Vagina (tissue), 2 donors: ENCODE measurements at regions not wholly inside any gene's neighbourhood (a gene's known extent, or its start where the extent isn't known, plus 50 kb on each side); places are given as distances from the start of the nearest gene placed in this dataset.

Experiments
- DNase-seq, 2 donors: peaks; one replicate each; pipeline ENCODE4 v3.0.0-alpha.2; 2017; ENCODE audit errors: extremely low spot score in 2 of 2
- H3K27ac ChIP-seq: fragments of 200-600 bp; sonication (generic); one replicate; pipeline ENCODE4 v1.5.1; 2019
- H3K27me3 ChIP-seq: fragments of 200-600 bp; sonication (generic); one replicate; pipeline ENCODE4 v1.5.1; 2019
- H3K36me3 ChIP-seq, 2 donors: fragments of 200-600 bp; sonication (generic); one replicate each; pipeline ENCODE4 v1.5.1; 2017 to 2019
- H3K4me1 ChIP-seq: fragments of 200-600 bp; sonication (generic); one replicate; pipeline ENCODE4 v1.5.1; 2019
- H3K4me3 ChIP-seq, 2 donors: fragments of 200-600 bp; sonication (generic); 1 replicate in 1 of 2; 2 replicates in 1 of 2; pipeline ENCODE4 v1.5.1; 2016 to 2019
- H3K9me3 ChIP-seq: fragments of 200-600 bp; sonication (generic); one replicate; pipeline ENCODE4 v1.5.1; 2019
- POLR2A ChIP-seq, 2 donors: fragments of 450-650 bp; IDR thresholded peaks; one replicate each; pipeline ENCODE4 v1.6.1; 2017; ENCODE audit warnings: antibody characterized with exemption in 2 of 2, mild to moderate bottlenecking in 2 of 2, moderate library complexity in 2 of 2
- POLR2AphosphoS5 ChIP-seq, 2 donors: sonication (generic); formaldehyde crosslinking; IDR thresholded peaks; one replicate each; pipeline ENCODE4 v1.9.0; 2017; ENCODE audit warnings: antibody characterized with exemption in 2 of 2, mild to moderate bottlenecking in 2 of 2, low read depth in 1 of 2; ENCODE audit not compliant: insufficient read depth in 1 of 2
- intact Hi-C: fragments of 100-400 bp; cut with DNase I; formaldehyde crosslinking; loops from one replicate; pipeline ENCODE4 v1.15.1; 2023
- TF ChIP-seq, protein P1 (sequence below), 3 experiments: fragments of 450-650 bp in 2 of 3; fragments of 200-600 bp in 1 of 3; sonication (generic) in 1 of 3; IDR thresholded peaks; one replicate each; pipeline ENCODE4 v1.5.1; 2017 to 2019; ENCODE audit warnings: antibody characterized with exemption in 3 of 3, mild to moderate bottlenecking in 2 of 3, moderate library complexity in 2 of 3

DNA sequence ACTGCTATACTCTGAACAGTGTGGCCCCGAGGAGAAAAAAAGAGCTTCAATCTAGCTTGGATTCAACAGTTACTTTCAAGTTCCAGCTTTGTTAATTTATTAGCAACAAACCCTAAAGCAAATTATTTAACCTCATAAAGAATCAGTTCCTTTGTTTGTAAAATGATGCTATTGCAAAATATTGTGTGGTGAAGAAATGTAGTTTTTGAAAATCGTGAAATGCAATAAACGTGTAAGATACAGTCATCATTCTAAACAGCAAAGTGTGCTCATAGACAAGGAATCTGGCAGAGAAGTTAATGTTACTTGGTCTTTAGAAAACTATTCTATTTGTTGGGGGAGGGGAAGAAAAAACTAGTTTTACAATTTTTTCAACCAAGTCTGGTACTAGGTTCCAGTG lies 297.6 kb upstream of the ADGRL4 start:
- H3K36me3 ChIP-seq, result no peaks in the 10 kb centered on the region
- no peak overlapping the region for H3K27ac ChIP-seq
- no peaks in the 10 kb centered on the region for H3K27me3 ChIP-seq
- H3K4me1 ChIP-seq, result no peaks in the 10 kb centered on the region
- no peaks in the 10 kb centered on the region for H3K9me3 ChIP-seq
- TF ChIP-seq POLR2A (IDR thresholded peaks at IDR 0.05) (no peak), POLR2AphosphoS5 (IDR thresholded peaks at IDR 0.05; ENCODE audit: insufficient read depth in 1 of 2, low read depth in 1 of 2) (no peak)
- TF ChIP-seq, protein P1, sequence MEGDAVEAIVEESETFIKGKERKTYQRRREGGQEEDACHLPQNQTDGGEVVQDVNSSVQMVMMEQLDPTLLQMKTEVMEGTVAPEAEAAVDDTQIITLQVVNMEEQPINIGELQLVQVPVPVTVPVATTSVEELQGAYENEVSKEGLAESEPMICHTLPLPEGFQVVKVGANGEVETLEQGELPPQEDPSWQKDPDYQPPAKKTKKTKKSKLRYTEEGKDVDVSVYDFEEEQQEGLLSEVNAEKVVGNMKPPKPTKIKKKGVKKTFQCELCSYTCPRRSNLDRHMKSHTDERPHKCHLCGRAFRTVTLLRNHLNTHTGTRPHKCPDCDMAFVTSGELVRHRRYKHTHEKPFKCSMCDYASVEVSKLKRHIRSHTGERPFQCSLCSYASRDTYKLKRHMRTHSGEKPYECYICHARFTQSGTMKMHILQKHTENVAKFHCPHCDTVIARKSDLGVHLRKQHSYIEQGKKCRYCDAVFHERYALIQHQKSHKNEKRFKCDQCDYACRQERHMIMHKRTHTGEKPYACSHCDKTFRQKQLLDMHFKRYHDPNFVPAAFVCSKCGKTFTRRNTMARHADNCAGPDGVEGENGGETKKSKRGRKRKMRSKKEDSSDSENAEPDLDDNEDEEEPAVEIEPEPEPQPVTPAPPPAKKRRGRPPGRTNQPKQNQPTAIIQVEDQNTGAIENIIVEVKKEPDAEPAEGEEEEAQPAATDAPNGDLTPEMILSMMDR (IDR thresholded peaks at IDR 0.05), result no peak
- intact Hi-C loops, result no loop called here
- H3K4me3 ChIP-seq, result no peak overlapping the region
- DNase-seq, result no peak

DNA sequence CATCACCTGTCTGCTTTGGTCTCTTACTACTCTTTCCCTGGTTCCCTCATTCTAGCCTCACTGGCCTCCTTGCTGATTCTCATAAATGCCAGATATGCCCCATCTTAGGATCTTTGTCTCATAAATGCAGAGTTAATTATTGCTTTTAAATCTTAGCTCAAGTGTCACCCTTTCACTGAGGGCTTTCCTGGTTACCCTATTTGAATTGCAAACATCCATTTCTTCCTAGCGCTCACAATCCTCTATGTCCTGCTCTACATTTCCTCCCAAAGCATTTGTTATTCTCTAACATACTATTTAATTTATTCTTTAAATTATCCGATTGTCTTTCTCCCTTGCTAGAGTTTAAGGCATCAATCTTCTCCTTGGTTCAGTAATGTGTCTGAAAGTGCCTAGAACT lies 296.5 kb upstream of the ADGRL4 start:
- DNase-seq, result no peak

DNA sequence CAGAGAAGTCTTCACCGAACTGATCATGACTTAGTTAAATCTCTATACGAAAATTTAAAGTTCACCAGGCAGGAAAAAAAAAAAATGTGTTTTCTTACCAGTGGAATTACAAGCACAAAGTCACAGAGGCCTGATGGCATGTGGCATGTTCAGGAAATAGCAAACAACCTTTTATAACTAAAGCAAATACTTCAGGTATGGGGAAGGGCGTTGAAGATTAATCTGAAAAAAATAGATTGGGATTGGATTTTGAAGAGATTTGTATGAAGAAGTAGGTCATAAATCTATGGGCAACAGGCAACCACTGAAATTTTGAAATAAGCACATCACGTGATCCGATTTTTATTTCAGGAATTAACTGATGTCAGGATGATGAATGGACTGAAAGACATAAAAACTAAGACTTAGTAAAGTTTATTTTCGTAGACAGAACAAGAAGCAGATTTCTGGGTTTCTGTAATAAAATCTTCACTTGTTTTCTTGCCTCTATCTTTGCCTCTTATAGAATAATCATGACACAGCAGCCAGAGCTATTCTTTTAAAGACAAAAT lies 295.9 kb upstream of the ADGRL4 start:
- no peaks in the 10 kb centered on the region for H3K4me1 ChIP-seq
- no peaks in the 10 kb centered on the region for H3K27me3 ChIP-seq
- H3K36me3 ChIP-seq, result no peaks in the 10 kb centered on the region
- no peak for DNase-seq
- H3K9me3 ChIP-seq, result no peaks in the 10 kb centered on the region
- H3K4me3 ChIP-seq, result no peak overlapping the region
- TF ChIP-seq, protein P1 (IDR thresholded peaks at IDR 0.05), result no peak
- TF ChIP-seq POLR2A (IDR thresholded peaks at IDR 0.05), result no peak
- TF ChIP-seq POLR2AphosphoS5 (IDR thresholded peaks at IDR 0.05; ENCODE audit: insufficient read depth in 1 of 2, low read depth in 1 of 2), result no peak
- H3K27ac ChIP-seq, result no peak overlapping the region
- intact Hi-C loops, result no loop called here

More for the DNA sequence above, 296.5 kb upstream of the ADGRL4 start:
- H3K9me3 ChIP-seq, result no peaks in the 10 kb centered on the region
- intact Hi-C loops, result no loop called here
- no peaks in the 10 kb centered on the region for H3K36me3 ChIP-seq
- no peaks in the 10 kb centered on the region for H3K4me1 ChIP-seq
- no peak overlapping the region for H3K4me3 ChIP-seq
- TF ChIP-seq POLR2A (IDR thresholded peaks at IDR 0.05) (no peak), POLR2AphosphoS5 (IDR thresholded peaks at IDR 0.05; ENCODE audit: insufficient read depth in 1 of 2, low read depth in 1 of 2) (no peak)
- TF ChIP-seq, protein P1 (IDR thresholded peaks at IDR 0.05), result no peak
- no peaks in the 10 kb centered on the region for H3K27me3 ChIP-seq
- no peak overlapping the region for H3K27ac ChIP-seq

DNA sequence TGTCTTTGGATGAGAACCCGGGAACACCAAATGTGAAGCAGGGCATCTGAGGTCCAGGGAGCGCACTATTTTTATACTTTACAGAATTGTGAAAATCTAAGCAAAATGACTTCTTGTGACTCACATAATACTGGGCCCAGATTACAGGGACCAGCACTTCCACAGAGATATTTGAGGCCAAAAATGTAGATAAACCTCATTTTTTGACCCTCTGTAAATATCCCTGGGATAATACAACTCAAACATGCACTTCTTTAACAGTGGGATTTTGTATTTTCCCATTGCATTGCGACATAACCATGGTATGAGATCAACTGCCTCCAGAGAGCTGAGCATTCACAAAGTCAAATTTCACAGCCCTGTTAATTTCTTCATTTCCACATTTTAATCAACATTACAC lies 289.4 kb upstream of the ADGRL4 start:
- intact Hi-C loops, result no loop called here
- H3K9me3 ChIP-seq, result no peaks in the 10 kb centered on the region
- no peak for DNase-seq
- TF ChIP-seq, protein P1 (IDR thresholded peaks at IDR 0.05), result no peak
- TF ChIP-seq POLR2A (IDR thresholded peaks at IDR 0.05), result no peak
- H3K36me3 ChIP-seq, result no peaks in the 10 kb centered on the region
- no peak overlapping the region for H3K27ac ChIP-seq
- no peaks in the 10 kb centered on the region for H3K4me1 ChIP-seq
- H3K27me3 ChIP-seq, result no peaks in the 10 kb centered on the region
- H3K4me3 ChIP-seq, result no peak overlapping the region

DNA sequence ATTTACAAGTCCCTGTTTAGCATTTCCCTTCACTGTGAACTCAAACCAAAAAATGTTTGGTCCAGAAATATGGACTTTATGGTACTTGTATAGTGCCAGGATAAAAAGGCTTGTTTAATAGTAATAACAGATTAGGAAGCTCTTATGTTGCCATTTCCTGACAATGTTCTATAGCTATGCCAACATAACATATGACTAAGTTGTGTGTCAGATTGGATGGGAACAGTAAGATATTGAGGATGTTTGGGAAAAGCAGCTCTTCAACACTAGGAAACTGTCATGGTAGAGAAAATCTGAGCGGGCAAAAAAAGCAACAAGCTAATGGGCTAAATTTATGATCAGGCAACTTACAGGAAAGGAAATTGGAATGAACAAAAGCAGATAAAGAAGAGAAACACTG lies 287.1 kb upstream of the ADGRL4 start:
- no peak for DNase-seq
- Histone ChIP-seq H3K9me3 (no peaks in the 10 kb centered on the region), H3K4me1 (no peaks in the 10 kb centered on the region), H3K36me3 (no peaks in the 10 kb centered on the region), H3K27me3 (no peaks in the 10 kb centered on the region), H3K4me3 (no peak overlapping the region), H3K27ac (no peak overlapping the region)
- intact Hi-C loops, result no loop called here
- TF ChIP-seq, protein P1 (IDR thresholded peaks at IDR 0.05), result no peak
- TF ChIP-seq POLR2AphosphoS5 (IDR thresholded peaks at IDR 0.05; ENCODE audit: insufficient read depth in 1 of 2, low read depth in 1 of 2) (no peak), POLR2A (IDR thresholded peaks at IDR 0.05) (no peak)
